HCT116 (cell line): ENCODE measurements at regions not wholly inside any gene's neighbourhood (a gene's known extent, or its start where the extent isn't known, plus 50 kb on each side); places are given as distances from the start of the nearest gene placed in this dataset.

ENCODE experiments used
- ATAC-seq: fragments of 200-7000 bp; cut with Tn5 transposase; 2 replicates; pipeline ENCODE4 v1.9.1; 2020; ENCODE audit warnings: mild to moderate bottlenecking, moderate library complexity
- BruUV-seq: library from RNA; stranded (reverse); fragments of 400-500 nt; replicated peaks from 2 replicates; lab custom pipeline; 2021; lab: Mats Ljungman, UMichigan
- CTCF ChIA-PET: fragments of 300-600 bp; sonication (Branson Sonifier 250); formaldehyde crosslinking; loops from one replicate; lab custom pipeline; 2021; ENCODE audit warnings: antibody characterized with exemption; lab: Charles Lee
- POLR2A ChIA-PET: fragments of 300-600, 350-600 bp; sonication (Branson Sonifier 250); formaldehyde crosslinking; loops from one replicate; lab custom pipeline; 2021; ENCODE audit warnings: antibody characterized with exemption; lab: Charles Lee
- RAD21 ChIA-PET, 2 experiments: fragments of 300-600 bp; sonication (Branson Sonifier 250); formaldehyde crosslinking; loops; one replicate each; lab custom pipeline; 2023; ENCODE audit warnings: low total read pairs in 2 of 2; ENCODE audit not compliant: uncharacterized antibody in 2 of 2, unreplicated experiment in 2 of 2, low non-redundant PET in 1 of 2; lab: Charles Lee
- DNase-seq: peaks from one replicate; pipeline ENCODE4 v3.0.0-alpha.2; 2010; ENCODE audit warnings: low read depth, low spot score
- H2AFZ ChIP-seq: fragments of 200-600 bp; shearing (Covaris generic), sonication (generic); 2 replicates; pipeline ENCODE4 v1.6.1; 2017; ENCODE audit warnings: low read depth, mixed run types, mixed read lengths, antibody characterized with exemption, low read length; ENCODE audit not compliant: poor library complexity, severe bottlenecking
- H3K27ac ChIP-seq: 2 replicates; pipeline ENCODE4 v1.5.1; 2012; ENCODE audit warnings: low read depth, low read length
- H3K27me3 ChIP-seq: fragments of 200-600 bp; sonication (generic); 2 replicates; pipeline ENCODE4 v1.6.1; 2016; ENCODE audit warnings: mixed run types, low read length, mixed read lengths; ENCODE audit not compliant: insufficient read depth
- H3K36me3 ChIP-seq, 2 experiments: fragments of 200-500 bp in 1 of 2; fragments of 200-600 bp in 1 of 2; sonication (Bioruptor generic) in 1 of 2; sonication (generic) in 1 of 2; 2 replicates each; pipeline versions ENCODE4 v1.5.1 to v1.6.1; 2014 to 2016; ENCODE audit warnings: low read length in 2 of 2, inconsistent platforms in 1 of 2, mixed read lengths in 1 of 2, mixed run types in 1 of 2; ENCODE audit not compliant: insufficient read depth in 2 of 2, control insufficient read depth in 1 of 2
- H3K4me1 ChIP-seq, 2 experiments: fragments of 200-600 bp in 1 of 2; sonication (generic) in 1 of 2; 2 replicates each; pipeline versions ENCODE4 v1.5.1 to v1.6.1; 2012 to 2017; ENCODE audit warnings: low read length in 2 of 2, inconsistent platforms in 1 of 2, mild to moderate bottlenecking in 1 of 2, mixed read lengths in 1 of 2, mixed run types in 1 of 2, moderate library complexity in 1 of 2; ENCODE audit not compliant: insufficient read depth in 2 of 2, control insufficient read depth in 1 of 2
- H3K4me2 ChIP-seq: fragments of 200-600 bp; sonication (generic); 2 replicates; pipeline ENCODE4 v1.6.1; 2017; ENCODE audit warnings: mixed run types, low read length, mixed read lengths
- H3K4me3 ChIP-seq, 2 experiments: fragments of 200-600 bp in 1 of 2; sonication (generic) in 1 of 2; replicated peaks in 1 of 2; 2 replicates each; pipeline ENCODE4 v1.5.1; 2011 to 2016; ENCODE audit warnings: low read length in 2 of 2, control low read depth in 1 of 2, low read depth in 1 of 2, mild to moderate bottlenecking in 1 of 2, mixed read lengths in 1 of 2, mixed run types in 1 of 2
- H3K79me2 ChIP-seq: fragments of 200-600 bp; sonication (generic); 2 replicates; pipeline ENCODE4 v1.6.1; 2017; ENCODE audit warnings: mild to moderate bottlenecking, mixed run types, low read length, moderate library complexity, mixed read lengths; ENCODE audit not compliant: insufficient read depth
- H3K9ac ChIP-seq: fragments of 200-600 bp; sonication (generic); 2 replicates; pipeline ENCODE4 v1.6.1; 2016; ENCODE audit warnings: low read length, mixed read lengths
- H3K9me2 ChIP-seq: fragments of 200-600 bp; sonication (generic), shearing (Covaris generic); 2 replicates; pipeline ENCODE4 v1.6.1; 2017; ENCODE audit warnings: mixed run types, mild to moderate bottlenecking, moderate library complexity; ENCODE audit not compliant: insufficient read depth
- H3K9me3 ChIP-seq, 2 experiments: fragments of 200-500 bp in 1 of 2; fragments of 200-600 bp in 1 of 2; sonication (Bioruptor generic) in 1 of 2; sonication (generic) in 1 of 2; 2 replicates each; pipeline ENCODE4 v1.6.1; 2014 to 2017; ENCODE audit warnings: low read length in 2 of 2, mixed read lengths in 2 of 2, inconsistent platforms in 1 of 2, low read depth in 1 of 2, mild to moderate bottlenecking in 1 of 2, mixed run types in 1 of 2, moderate library complexity in 1 of 2; ENCODE audit not compliant: control insufficient read depth in 1 of 2, insufficient read depth in 1 of 2
- H4K20me1 ChIP-seq: fragments of 200-600 bp; sonication (generic), shearing (Covaris generic); 2 replicates; pipeline ENCODE4 v1.6.1; 2017; ENCODE audit warnings: mixed run types, mild to moderate bottlenecking, moderate library complexity; ENCODE audit not compliant: insufficient read depth
- ATF3 ChIP-seq: IDR thresholded peaks from 2 replicates; pipeline ENCODE4 v1.6.1; 2012
- CBX3 ChIP-seq: IDR thresholded peaks from 2 replicates; pipeline ENCODE4 v1.6.1; 2012; ENCODE audit warnings: low read depth
- CEBPB ChIP-seq: IDR thresholded peaks from 2 replicates; pipeline ENCODE4 v1.6.1; 2012; ENCODE audit warnings: low read depth
- CTCF ChIP-seq, 3 experiments: fragments of 200-600 bp in 1 of 3; sonication (generic) in 1 of 3; IDR thresholded peaks in 2 of 3; conservative IDR thresholded peaks in 1 of 3; 2 replicates each; pipeline ENCODE4 v1.5.1; 2012 to 2017; ENCODE audit warnings: low read depth in 2 of 3, low read length in 2 of 3, antibody characterized with exemption in 1 of 3, borderline replicate concordance in 1 of 3, control low read depth in 1 of 3, mild to moderate bottlenecking in 1 of 3, mixed read lengths in 1 of 3, mixed run types in 1 of 3, moderate library complexity in 1 of 3; ENCODE audit not compliant: insufficient read depth in 1 of 3
- EGR1 ChIP-seq: IDR thresholded peaks from 2 replicates; pipeline ENCODE4 v1.6.1; 2012; ENCODE audit warnings: low read depth
- ELF1 ChIP-seq: IDR thresholded peaks from 2 replicates; pipeline ENCODE4 v1.6.1; 2012; ENCODE audit warnings: low read depth, borderline replicate concordance
- EZH2 ChIP-seq: fragments of 200-600 bp; sonication (generic); IDR thresholded peaks from 2 replicates; pipeline ENCODE4 v1.6.1; 2017; ENCODE audit warnings: antibody characterized with exemption, mixed run types
- EZH2phosphoT487 ChIP-seq: fragments of 200-600 bp; IDR thresholded peaks from 2 replicates; pipeline ENCODE4 v1.6.1; 2018; ENCODE audit warnings: antibody characterized with exemption, borderline replicate concordance
- FOSL1 ChIP-seq: IDR thresholded peaks from 2 replicates; pipeline ENCODE4 v1.6.1; 2012; ENCODE audit warnings: low read depth
- JUND ChIP-seq: IDR thresholded peaks from 2 replicates; pipeline ENCODE4 v1.6.1; 2012
- POLR2AphosphoS5 ChIP-seq: IDR thresholded peaks from 2 replicates; pipeline ENCODE4 v1.6.1; 2011; ENCODE audit warnings: mild to moderate bottlenecking, low read depth, low read length, moderate library complexity
- RAD21 ChIP-seq: IDR thresholded peaks from 2 replicates; pipeline ENCODE4 v1.6.1; 2012; ENCODE audit warnings: low read depth, mild to moderate bottlenecking
- SIN3A ChIP-seq: IDR thresholded peaks from 2 replicates; pipeline ENCODE4 v1.6.1; 2012; ENCODE audit warnings: low read depth
- SP1 ChIP-seq: IDR thresholded peaks from 2 replicates; pipeline ENCODE4 v1.6.1; 2012; ENCODE audit warnings: low read depth
- SRF ChIP-seq: IDR thresholded peaks from 2 replicates; pipeline ENCODE4 v1.6.1; 2012; ENCODE audit warnings: low read depth
- TCF7L2 ChIP-seq: IDR thresholded peaks from 2 replicates; pipeline ENCODE4 v1.7.0; 2011; ENCODE audit warnings: borderline replicate concordance, inconsistent platforms; ENCODE audit not compliant: insufficient read depth, insufficient read length; ENCODE audit errors: extremely low read depth
- YY1 ChIP-seq: IDR thresholded peaks from 2 replicates; pipeline ENCODE4 v1.6.1; 2011; ENCODE audit warnings: low read length, low read depth, moderate library complexity, mild to moderate bottlenecking; ENCODE audit not compliant: insufficient replicate concordance; ENCODE audit errors: extremely low read depth
- ZBTB33 ChIP-seq: IDR thresholded peaks from 2 replicates; pipeline ENCODE4 v1.6.1; 2011; ENCODE audit warnings: mild to moderate bottlenecking, low read length, moderate library complexity; ENCODE audit not compliant: insufficient replicate concordance; ENCODE audit errors: extremely low read depth
- ZFX ChIP-seq: fragments of 450-650 bp; IDR thresholded peaks from 2 replicates; pipeline ENCODE4 v1.6.1; 2017
- ZNF274 ChIP-seq: fragments of 200-500 bp; sonication (Bioruptor generic); IDR thresholded peaks from 2 replicates; pipeline ENCODE4 v1.6.1; 2014; ENCODE audit warnings: mild to moderate bottlenecking, low read depth, low read length, inconsistent platforms
- intact Hi-C: fragments of 100-400 bp; cut with micrococcal nuclease; formaldehyde crosslinking; loops from 2 replicates; pipeline ENCODE4 v1.10.0; 2022

DNA sequence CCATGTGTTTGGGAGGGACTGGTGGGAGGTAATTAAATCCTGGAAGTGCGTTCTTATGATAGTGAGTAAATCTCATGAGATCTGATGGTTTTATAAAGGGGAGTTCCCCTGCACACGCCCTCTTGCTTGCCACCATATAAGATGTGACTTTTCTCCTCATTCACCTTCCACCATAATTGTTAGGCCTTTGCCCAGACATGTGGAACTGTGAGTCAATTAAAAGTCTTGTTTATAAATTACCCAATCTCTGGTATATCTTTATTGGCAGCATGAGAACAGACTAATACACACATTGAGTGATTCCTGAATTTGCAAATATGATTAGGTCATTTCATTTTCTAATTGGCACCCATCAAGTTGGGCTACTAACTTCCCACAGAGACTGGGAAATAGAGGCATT is 977.2 kb downstream of the SLITRK1 start:
- Histone ChIP-seq H3K36me3 (no peaks in the 10 kb centered on the region), H3K27ac (no peak overlapping the region), H3K9me2 (no peaks in the 10 kb centered on the region), H3K9me3 (no peaks in the 10 kb centered on the region), H3K4me3 (no peak overlapping the region), H4K20me1 (no peaks in the 10 kb centered on the region), H3K27me3 (no peaks in the 10 kb centered on the region), H3K9ac (no peak overlapping the region), H3K79me2 (no peaks in the 10 kb centered on the region), H3K4me2 (no peak overlapping the region), H3K4me1 (no peaks in the 10 kb centered on the region), H2AFZ (no peak overlapping the region)
- ChIA-PET CTCF (no interaction called here), RAD21 (no interaction called here), POLR2A (no interaction called here)
- TF ChIP-seq CEBPB, result no peak
- TF ChIP-seq TCF7L2, result no peak
- no peak for TF ChIP-seq ZNF274
- no peak for TF ChIP-seq ZFX
- TF ChIP-seq CBX3, result no peak
- no peak for TF ChIP-seq ZBTB33
- no peak for TF ChIP-seq SP1
- no peak for TF ChIP-seq EGR1
- TF ChIP-seq ELF1, result no peak
- TF ChIP-seq SIN3A, result no peak
- no peak for TF ChIP-seq CTCF (IDR thresholded peaks at IDR 0.05 in 2 of 3, conservative IDR thresholded peaks at IDR 0.05 in 1 of 3; ENCODE audit: borderline replicate concordance in 1 of 3, insufficient read depth in 1 of 3, low read depth in 2 of 3, low read length in 2 of 3)
- TF ChIP-seq JUND, result no peak
- TF ChIP-seq POLR2AphosphoS5, result no peak
- TF ChIP-seq EZH2, result no peak
- TF ChIP-seq YY1, result no peak
- TF ChIP-seq EZH2phosphoT487, result no peak
- TF ChIP-seq ATF3, result no peak
- TF ChIP-seq RAD21, result no peak
- TF ChIP-seq SRF, result no peak
- TF ChIP-seq FOSL1, result no peak
- DNase-seq (no peak), ATAC-seq (no peak)
- intact Hi-C loops, result no loop called here
- no TSS peak for BruUV-seq
